Stomach smooth muscle (tissue), 2 donors: ENCODE measurements at regions not wholly inside any gene's neighbourhood (a gene's known extent, or its start where the extent isn't known, plus 50 kb on each side); places are given as distances from the start of the nearest gene placed in this dataset.

Experiments used
- H3K27ac ChIP-seq: one replicate; pipeline ENCODE4 v1.7.0; 2013; ENCODE audit warnings: mild to moderate bottlenecking, low read length, inconsistent platforms
- H3K27me3 ChIP-seq, 2 donors: one replicate each; pipeline ENCODE4 v1.7.0; 2013; ENCODE audit warnings: low read length in 2 of 2; ENCODE audit not compliant: insufficient read depth in 2 of 2, control insufficient read depth in 1 of 2
- H3K36me3 ChIP-seq, 2 donors: one replicate each; pipeline ENCODE4 v1.7.0; 2013; ENCODE audit warnings: low read length in 2 of 2; ENCODE audit not compliant: control insufficient read depth in 2 of 2, insufficient read depth in 2 of 2
- H3K4me1 ChIP-seq: one replicate; pipeline ENCODE4 v1.7.0; 2013; ENCODE audit warnings: low read length; ENCODE audit not compliant: control insufficient read depth, insufficient read depth
- H3K4me3 ChIP-seq, 2 donors: one replicate each; pipeline ENCODE4 v1.7.0; 2013; ENCODE audit warnings: low read length in 2 of 2
- H3K9ac ChIP-seq, 2 donors: one replicate each; pipeline ENCODE4 v1.7.0; 2013; ENCODE audit warnings: low read length in 2 of 2, mild to moderate bottlenecking in 1 of 2
- H3K9me3 ChIP-seq, 2 donors: one replicate each; pipeline ENCODE4 v1.7.0; 2013; ENCODE audit warnings: low read length in 2 of 2; ENCODE audit not compliant: control insufficient read depth in 2 of 2
- donor health status: healthy.
- donor health status: Pancreatic carcinoma.

GRCh38 chr10:1932692-1933094 lies 195.4 kb upstream of the ADARB2 start:
- Histone ChIP-seq H3K4me1 (no peaks in the 10 kb centered on the region), H3K9me3 (no peaks in the 10 kb centered on the region), H3K4me3 (no peak overlapping the region), H3K27me3 (peaks cover 0 to 2% of the 10 kb centered on the region in 2 donors), H3K36me3 (no peaks in the 10 kb centered on the region), H3K9ac (no peak overlapping the region), H3K27ac (no peak overlapping the region)

GRCh38 chr10:1928606-1929005 lies 191.3 kb upstream of the ADARB2 start:
- Histone ChIP-seq H3K9me3 (no peaks in the 10 kb centered on the region), H3K4me3 (no peak overlapping the region), H3K4me1 (no peaks in the 10 kb centered on the region), H3K27me3 (peaks cover 0 to 4% of the 10 kb centered on the region in 2 donors), H3K36me3 (no peaks in the 10 kb centered on the region), H3K27ac (no peak overlapping the region), H3K9ac (no peak overlapping the region)

DNA sequence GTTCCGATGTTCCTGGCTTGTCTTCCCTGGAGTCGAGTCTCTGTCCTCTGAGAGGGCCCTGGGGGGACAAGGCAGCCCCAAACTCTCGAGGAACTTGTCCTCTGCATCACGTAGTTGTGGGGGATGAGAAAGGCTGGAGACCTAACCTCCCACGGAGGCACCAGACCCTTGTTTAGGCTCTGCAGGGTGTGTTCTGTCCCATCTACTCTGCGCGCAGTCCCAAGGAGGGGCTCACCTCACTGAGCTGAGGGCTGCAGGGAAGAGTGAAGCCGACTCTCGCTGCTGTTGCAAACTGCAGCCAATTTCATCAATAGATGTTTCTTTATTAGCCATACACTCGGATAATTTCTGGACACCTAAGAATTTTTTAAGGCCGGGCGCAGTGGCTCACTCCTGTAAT lies 186.7 kb upstream of the ADARB2 start:
- H3K27me3 ChIP-seq, result peaks cover 0 to 3% of the 10 kb centered on the region in 2 donors
- H3K36me3 ChIP-seq, result no peaks in the 10 kb centered on the region
- no peak overlapping the region for H3K27ac ChIP-seq
- no peak overlapping the region for H3K9ac ChIP-seq
- H3K9me3 ChIP-seq, result no peaks in the 10 kb centered on the region
- no peak overlapping the region for H3K4me3 ChIP-seq
- H3K4me1 ChIP-seq, result no peaks in the 10 kb centered on the region

- H3K27ac ChIP-seq, result no peak overlapping the region
- H3K4me1 ChIP-seq, result no peaks in the 10 kb centered on the region
- no peaks in the 10 kb centered on the region for H3K36me3 ChIP-seq
- no peaks in the 10 kb centered on the region for H3K9me3 ChIP-seq
- peaks cover 0 to 2% of the 10 kb centered on the region in 2 donors for H3K27me3 ChIP-seq
- H3K4me3 ChIP-seq, result no peak overlapping the region
- no peak overlapping the region for H3K9ac ChIP-seq
Measured at GRCh38 chr10:1923586-1923985, 186.3 kb upstream of the ADARB2 start.

GRCh38 chr10:1920941-1921340 lies 183.6 kb upstream of the ADARB2 start:
- Histone ChIP-seq H3K27ac (no peak overlapping the region), H3K4me1 (no peaks in the 10 kb centered on the region), H3K36me3 (no peaks in the 10 kb centered on the region), H3K27me3 (peaks cover 0 to 2% of the 10 kb centered on the region in 2 donors), H3K9me3 (no peaks in the 10 kb centered on the region), H3K4me3 (no peak overlapping the region), H3K9ac (no peak overlapping the region)

- H3K4me3 ChIP-seq, result no peak overlapping the region
- no peaks in the 10 kb centered on the region for H3K9me3 ChIP-seq
- no peak overlapping the region for H3K27ac ChIP-seq
- H3K27me3 ChIP-seq, result peaks cover 0 to 2% of the 10 kb centered on the region in 2 donors
- no peaks in the 10 kb centered on the region for H3K4me1 ChIP-seq
- no peak overlapping the region for H3K9ac ChIP-seq
- no peaks in the 10 kb centered on the region for H3K36me3 ChIP-seq
Measured at GRCh38 chr10:1920127-1920526, 182.8 kb upstream of the ADARB2 start.

GRCh38 chr10:1911771-1912170 lies 174.4 kb upstream of the ADARB2 start:
- Histone ChIP-seq H3K4me1 (no peaks in the 10 kb centered on the region), H3K9me3 (peaks cover 0 to 4% of the 10 kb centered on the region in 2 donors), H3K27me3 (no peaks in the 10 kb centered on the region), H3K27ac (no peak overlapping the region), H3K9ac (no peak overlapping the region), H3K36me3 (no peaks in the 10 kb centered on the region), H3K4me3 (no peak overlapping the region)

DNA sequence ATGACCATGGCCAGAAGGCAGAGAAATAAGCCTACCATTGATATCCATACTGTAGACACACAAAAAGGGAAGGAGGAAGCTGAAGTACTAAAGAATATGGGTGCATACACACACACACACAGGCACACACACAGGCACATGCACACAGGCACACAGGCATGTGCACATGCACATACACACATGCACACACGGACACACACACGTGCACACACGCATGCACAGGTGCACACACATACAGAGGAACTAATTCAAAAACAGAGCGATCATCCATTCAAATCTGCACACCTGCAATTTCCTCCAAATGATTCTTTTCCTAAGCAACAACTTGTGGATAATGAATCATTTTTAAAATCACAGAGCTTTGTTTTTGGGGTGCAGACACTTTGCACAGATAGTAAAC lies 166.7 kb upstream of the ADARB2 start:
- no peak overlapping the region for H3K9ac ChIP-seq
- no peaks in the 10 kb centered on the region for H3K27me3 ChIP-seq
- H3K4me1 ChIP-seq, result no peaks in the 10 kb centered on the region
- no peaks in the 10 kb centered on the region for H3K36me3 ChIP-seq
- H3K27ac ChIP-seq, result no peak overlapping the region
- H3K4me3 ChIP-seq, result no peak overlapping the region
- no peaks in the 10 kb centered on the region for H3K9me3 ChIP-seq

DNA sequence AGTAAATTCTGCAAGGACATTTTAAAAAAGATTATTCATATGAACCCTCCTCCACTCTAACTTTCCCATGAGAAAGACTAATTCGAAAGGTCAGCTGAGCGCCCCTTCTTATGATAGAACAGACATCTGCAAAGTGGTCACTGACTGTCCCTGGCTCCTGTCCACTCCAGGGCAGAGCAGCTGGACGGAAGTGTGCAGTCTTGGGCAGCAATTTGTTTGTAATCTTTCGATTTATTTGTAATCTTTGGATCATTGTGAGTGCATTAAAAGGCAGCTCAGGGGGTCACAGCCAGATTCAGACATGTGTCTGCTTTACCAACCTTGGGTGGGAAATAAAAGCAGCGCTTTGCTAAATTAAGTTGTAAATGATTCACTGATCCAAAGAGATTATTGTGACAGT lies 158.8 kb upstream of the ADARB2 start:
- Histone ChIP-seq H3K27ac (no peak overlapping the region), H3K36me3 (no peaks in the 10 kb centered on the region), H3K4me1 (no peaks in the 10 kb centered on the region), H3K9ac (no peak overlapping the region), H3K27me3 (no peaks in the 10 kb centered on the region), H3K9me3 (no peaks in the 10 kb centered on the region), H3K4me3 (no peak overlapping the region)

DNA sequence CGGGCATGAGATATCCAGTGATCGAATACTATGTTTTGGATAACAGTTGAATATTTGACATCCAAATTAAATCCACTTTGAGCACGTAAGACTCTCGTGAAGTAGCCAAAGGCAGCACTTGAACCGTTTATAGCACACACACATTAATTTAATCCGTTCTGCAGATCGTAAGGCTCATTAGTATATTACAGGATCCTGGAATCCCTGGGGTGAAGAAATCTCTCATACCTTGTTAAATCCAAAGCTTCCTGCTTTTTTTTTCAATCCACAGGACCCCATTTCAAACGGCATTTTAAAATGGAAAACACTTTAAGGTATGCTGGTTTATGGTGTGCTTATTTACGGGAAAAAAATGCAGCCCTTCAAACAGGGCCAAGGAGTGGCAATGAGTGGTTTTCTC lies 158.4 kb upstream of the ADARB2 start:
- Histone ChIP-seq H3K36me3 (no peaks in the 10 kb centered on the region), H3K9me3 (no peaks in the 10 kb centered on the region), H3K4me1 (no peaks in the 10 kb centered on the region), H3K27ac (no peak overlapping the region), H3K4me3 (no peak overlapping the region), H3K27me3 (no peaks in the 10 kb centered on the region), H3K9ac (no peak overlapping the region)

GRCh38 chr10:1894912-1895311 lies 157.6 kb upstream of the ADARB2 start:
- H3K4me3 ChIP-seq, result no peak overlapping the region
- H3K9ac ChIP-seq, result no peak overlapping the region
- no peaks in the 10 kb centered on the region for H3K4me1 ChIP-seq
- no peak overlapping the region for H3K27ac ChIP-seq
- no peaks in the 10 kb centered on the region for H3K9me3 ChIP-seq
- H3K27me3 ChIP-seq, result no peaks in the 10 kb centered on the region
- H3K36me3 ChIP-seq, result no peaks in the 10 kb centered on the region
